Mammary epithelial cell (primary cell): ENCODE measurements at regions not wholly inside any gene's neighbourhood (a gene's known extent, or its start where the extent isn't known, plus 50 kb on each side); places are given as distances from the start of the nearest gene placed in this dataset.

Experiments
- EZH2 ChIP-seq: IDR thresholded peaks from 2 replicates; pipeline ENCODE4 v1.6.1; 2012; ENCODE audit warnings: low read length, inconsistent platforms, borderline replicate concordance
- TF ChIP-seq, protein P1 (sequence below), 2 donors: IDR thresholded peaks in 1 of 2; conservative IDR thresholded peaks in 1 of 2; 2 replicates each; pipeline ENCODE4 v1.5.1; 2011 to 2012; ENCODE audit warnings: inconsistent platforms in 2 of 2, low read length in 2 of 2, mild to moderate bottlenecking in 2 of 2, control low read depth in 1 of 2, low read depth in 1 of 2; ENCODE audit not compliant: insufficient read depth in 1 of 2; ENCODE audit errors: extremely low read depth in 1 of 2

DNA sequence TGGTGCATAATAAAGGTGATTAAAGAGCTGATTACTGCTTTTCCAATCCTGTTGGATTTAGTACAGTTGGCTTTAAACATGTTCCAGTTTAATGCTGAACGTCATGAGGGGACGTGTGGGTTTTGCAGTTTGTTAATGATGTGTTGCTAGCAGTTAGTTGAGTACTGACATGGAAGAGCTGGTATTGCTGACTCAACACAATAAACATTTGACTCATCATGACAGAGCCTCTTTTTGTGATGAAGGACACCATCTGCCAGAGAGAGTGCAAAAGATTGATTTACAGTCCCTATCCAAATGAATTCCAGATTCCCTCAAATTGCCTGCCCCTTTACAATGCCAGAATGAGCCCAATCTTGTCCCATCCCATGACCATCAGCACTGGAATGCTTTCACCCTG is 346.2 kb upstream of the PRICKLE1 start:
- TF ChIP-seq, protein P1, sequence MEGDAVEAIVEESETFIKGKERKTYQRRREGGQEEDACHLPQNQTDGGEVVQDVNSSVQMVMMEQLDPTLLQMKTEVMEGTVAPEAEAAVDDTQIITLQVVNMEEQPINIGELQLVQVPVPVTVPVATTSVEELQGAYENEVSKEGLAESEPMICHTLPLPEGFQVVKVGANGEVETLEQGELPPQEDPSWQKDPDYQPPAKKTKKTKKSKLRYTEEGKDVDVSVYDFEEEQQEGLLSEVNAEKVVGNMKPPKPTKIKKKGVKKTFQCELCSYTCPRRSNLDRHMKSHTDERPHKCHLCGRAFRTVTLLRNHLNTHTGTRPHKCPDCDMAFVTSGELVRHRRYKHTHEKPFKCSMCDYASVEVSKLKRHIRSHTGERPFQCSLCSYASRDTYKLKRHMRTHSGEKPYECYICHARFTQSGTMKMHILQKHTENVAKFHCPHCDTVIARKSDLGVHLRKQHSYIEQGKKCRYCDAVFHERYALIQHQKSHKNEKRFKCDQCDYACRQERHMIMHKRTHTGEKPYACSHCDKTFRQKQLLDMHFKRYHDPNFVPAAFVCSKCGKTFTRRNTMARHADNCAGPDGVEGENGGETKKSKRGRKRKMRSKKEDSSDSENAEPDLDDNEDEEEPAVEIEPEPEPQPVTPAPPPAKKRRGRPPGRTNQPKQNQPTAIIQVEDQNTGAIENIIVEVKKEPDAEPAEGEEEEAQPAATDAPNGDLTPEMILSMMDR (conservative IDR thresholded peaks at IDR 0.05 in 1 of 2, IDR thresholded peaks at IDR 0.05 in 1 of 2; ENCODE audit: extremely low read depth in 1 of 2, insufficient read depth in 1 of 2, low read depth in 1 of 2, low read length in 2 of 2): no peak
- no peak for TF ChIP-seq EZH2
